ENCODE measurements at regions not wholly inside any gene's neighbourhood (a gene's known extent, or its start where the extent isn't known, plus 50 kb on each side); places are given as distances from the start of the nearest gene placed in this dataset.

GRCh38 chr17:34098699-34099098 lies 156.4 kb upstream of the CCL2 start:
- intact Hi-C loops (cut with DNase I) = no loop called here
- no peak for DNase-seq (ENCODE audit: low spot score)
- ATAC-seq = no peak

- intact Hi-C loops (cut with DNase I) = no loop called here
- DNase-seq (ENCODE audit: low spot score) = no peak
- no peak for ATAC-seq
Measured at GRCh38 chr17:34099859-34100515, 155.1 kb upstream of the CCL2 start.

GRCh38 chr17:34107019-34107418 lies 148.1 kb upstream of the CCL2 start:
- intact Hi-C loops (cut with DNase I) = no loop called here

GRCh38 chr17:34110315-34110714 lies 144.8 kb upstream of the CCL2 start:
- DNase-seq (ENCODE audit: low spot score) (no peak), ATAC-seq (no peak)
- intact Hi-C loops (cut with DNase I) = no loop called here

More at GRCh38 chr17:34107019-34107418, 148.1 kb upstream of the CCL2 start:
- ATAC-seq (no peak), DNase-seq (ENCODE audit: low spot score) (no peak)

GRCh38 chr17:34113089-34113488 lies 142.0 kb upstream of the CCL2 start:
- intact Hi-C loops (cut with DNase I) = no loop called here
- ATAC-seq = no peak
- no peak for DNase-seq (ENCODE audit: low spot score)

GRCh38 chr17:34114174-34114573 lies 140.9 kb upstream of the CCL2 start:
- DNase-seq (ENCODE audit: low spot score) (no peak), ATAC-seq (no peak)
- intact Hi-C loops (cut with DNase I) = no loop called here

GRCh38 chr17:34116306-34116705 lies 138.8 kb upstream of the CCL2 start:
- ATAC-seq (no peak), DNase-seq (ENCODE audit: low spot score) (no peak)
- intact Hi-C loops (cut with DNase I) = no loop called here

GRCh38 chr17:34117332-34117731 lies 137.8 kb upstream of the CCL2 start:
- no peak for ATAC-seq
- intact Hi-C loops (cut with DNase I) = no loop called here
- DNase-seq (ENCODE audit: low spot score) = no peak

GRCh38 chr17:34117811-34118210 lies 137.3 kb upstream of the CCL2 start:
- DNase-seq (ENCODE audit: low spot score) (no peak), ATAC-seq (no peak)
- intact Hi-C loops (cut with DNase I) = no loop called here

- ATAC-seq (no peak), DNase-seq (ENCODE audit: low spot score) (no peak)
- intact Hi-C loops (cut with DNase I) = no loop called here
Measured at GRCh38 chr17:34118564-34118963, 136.5 kb upstream of the CCL2 start.

- ATAC-seq (no peak), DNase-seq (ENCODE audit: low spot score) (no peak)
- intact Hi-C loops (cut with DNase I) = no loop called here
Measured at GRCh38 chr17:34121311-34121710, 133.8 kb upstream of the CCL2 start.

GRCh38 chr17:34122515-34122914 lies 132.6 kb upstream of the CCL2 start:
- DNase-seq (ENCODE audit: low spot score) = no peak
- no peak for ATAC-seq
- intact Hi-C loops (cut with DNase I) = no loop called here

- intact Hi-C loops (cut with DNase I) = no loop called here
- DNase-seq (ENCODE audit: low spot score) (no peak), ATAC-seq (no peak)
Measured at GRCh38 chr17:34125010-34125409, 130.1 kb upstream of the CCL2 start.

- intact Hi-C loops (cut with DNase I) = no loop called here
- DNase-seq (ENCODE audit: low spot score) = no peak
- ATAC-seq = no peak
Measured at GRCh38 chr17:34125921-34126320, 129.2 kb upstream of the CCL2 start.

- intact Hi-C loops (cut with DNase I) = no loop called here
- ATAC-seq (no peak), DNase-seq (ENCODE audit: low spot score) (no peak)
Measured at GRCh38 chr17:34126496-34126895, 128.6 kb upstream of the CCL2 start.

GRCh38 chr17:34126965-34127364 lies 128.1 kb upstream of the CCL2 start:
- DNase-seq (ENCODE audit: low spot score) (no peak), ATAC-seq (no peak)
- intact Hi-C loops (cut with DNase I) = no loop called here

GRCh38 chr17:34130544-34130943 lies 124.5 kb upstream of the CCL2 start:
- DNase-seq (ENCODE audit: low spot score) (no peak), ATAC-seq (no peak)
- intact Hi-C loops (cut with DNase I) = no loop called here

GRCh38 chr17:34131386-34131785 lies 123.7 kb upstream of the CCL2 start:
- ATAC-seq (no peak), DNase-seq (ENCODE audit: low spot score) (no peak)
- intact Hi-C loops (cut with DNase I) = no loop called here

GRCh38 chr17:34133350-34133749 lies 121.7 kb upstream of the CCL2 start:
- ATAC-seq (no peak), DNase-seq (ENCODE audit: low spot score) (no peak)
- intact Hi-C loops (cut with DNase I) = no loop called here

- ATAC-seq (no peak), DNase-seq (ENCODE audit: low spot score) (no peak)
- intact Hi-C loops (cut with DNase I) = no loop called here
Measured at GRCh38 chr17:34135841-34136240, 119.2 kb upstream of the CCL2 start.

GRCh38 chr17:34140006-34140405 lies 115.1 kb upstream of the CCL2 start:
- DNase-seq (ENCODE audit: low spot score) = no peak
- intact Hi-C loops (cut with DNase I) = no loop called here
- ATAC-seq = no peak

- intact Hi-C loops (cut with DNase I) = no loop called here
- DNase-seq (ENCODE audit: low spot score) (no peak), ATAC-seq (no peak)
Measured at GRCh38 chr17:34141590-34141989, 113.5 kb upstream of the CCL2 start.
